HG02884 (cell line): ENCODE measurements at regions not wholly inside any gene's neighbourhood (a gene's known extent, or its start where the extent isn't known, plus 50 kb on each side); places are given as distances from the start of the nearest gene placed in this dataset.

Experiments used
- ATAC-seq: cut with Tn5 transposase; IDR thresholded peaks from one replicate; pipeline ENCODE4 v1.9.1; 2021; ENCODE audit warnings: mild to moderate bottlenecking, moderate library complexity; ENCODE audit not compliant: unreplicated experiment

DNA sequence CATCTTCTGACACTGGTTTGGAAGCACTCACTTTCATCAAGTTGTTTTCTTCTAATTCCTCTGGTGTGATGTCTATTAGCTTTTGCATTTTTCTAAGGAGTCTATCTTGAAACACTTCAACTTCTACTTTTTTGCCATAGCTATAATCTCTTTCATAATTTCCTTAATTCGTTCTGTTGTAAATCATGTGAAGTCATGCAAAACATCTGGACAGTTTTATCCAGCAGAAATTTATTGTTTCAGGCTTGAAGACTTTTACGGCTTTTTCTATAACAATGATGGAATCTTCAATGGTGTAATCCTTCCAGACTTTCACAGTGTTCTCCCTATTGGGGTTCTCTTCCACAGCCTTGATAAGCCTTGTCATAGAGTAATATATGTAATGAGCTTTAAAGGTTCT, 74.9 kb upstream of the PABPC4L start:
- ATAC-seq, result no peak

DNA sequence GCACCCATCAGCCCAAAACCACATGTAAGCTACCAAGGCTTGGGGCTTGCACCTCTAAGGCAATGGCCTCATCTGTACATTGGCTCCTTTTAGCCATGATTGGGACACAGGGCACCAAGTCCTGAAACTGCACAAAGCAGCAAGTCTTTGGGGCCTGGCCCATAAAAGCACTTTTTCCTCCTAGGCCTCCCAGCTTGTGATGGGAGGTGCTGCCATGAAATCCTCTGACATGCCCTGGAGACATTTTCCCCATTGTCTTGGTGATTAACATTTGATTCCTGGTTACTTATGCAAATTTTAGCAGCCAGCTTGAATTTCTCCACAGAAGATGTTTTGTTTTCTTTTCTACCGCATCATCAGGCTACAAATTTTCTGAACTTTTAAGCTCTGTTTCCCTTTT, 58.5 kb upstream of the PABPC4L start:
- no peak for ATAC-seq
